ENCODE measurements at regions not wholly inside any gene's neighbourhood (a gene's known extent, or its start where the extent isn't known, plus 50 kb on each side); places are given as distances from the start of the nearest gene placed in this dataset.

GRCh38 chrX:33339219-33339618 is 127.9 kb upstream of the DMD start:
- no TSS peak for BruUV-seq (replicated peaks)
- intact Hi-C loops (cut with micrococcal nuclease; ENCODE audit: unreplicated experiment), result loop anchor here (5.0 kb wide), 1 partner anchor 807 kb away; no protein-coding TSS in a partner anchor
- no peaks in the 10 kb centered on the region for H3K36me3 ChIP-seq (ENCODE audit: insufficient read depth, low read length, poor library complexity, severe bottlenecking)
- POLR2A ChIA-PET (ENCODE audit: low non-redundant PET), result no interaction called here
- TF ChIP-seq EZH2 (IDR thresholded peaks at IDR 0.05; ENCODE audit: borderline replicate concordance, low read depth, low read length, poor library complexity, severe bottlenecking), result no peak
- no peak for TF ChIP-seq CTCF (conservative IDR thresholded peaks at IDR 0.05; ENCODE audit: low read depth, low read length)
- no peaks in the 10 kb centered on the region for H3K9me3 ChIP-seq (ENCODE audit: low read depth, low read length, poor library complexity, severe bottlenecking)
- no peak overlapping the region for H3K27ac ChIP-seq (ENCODE audit: low read depth, low read length, poor library complexity, severe bottlenecking)
- H3K4me3 ChIP-seq (ENCODE audit: low read depth, low read length, poor library complexity, severe bottlenecking), result no peak overlapping the region
- H3K4me1 ChIP-seq (ENCODE audit: insufficient read depth, low read length, poor library complexity, severe bottlenecking), result no peaks in the 10 kb centered on the region
- H3K27me3 ChIP-seq (replicated peaks; ENCODE audit: insufficient read depth, low read depth, low read length, poor library complexity), result no peaks in the 10 kb centered on the region
- no peak for DNase-seq (ENCODE audit: low spot score)
- CTCF ChIA-PET, result no interaction called here

- POLR2A ChIA-PET (ENCODE audit: low non-redundant PET), result no interaction called here
- H3K36me3 ChIP-seq (ENCODE audit: insufficient read depth, low read length, poor library complexity, severe bottlenecking), result no peaks in the 10 kb centered on the region
- no peaks in the 10 kb centered on the region for H3K4me1 ChIP-seq (ENCODE audit: insufficient read depth, low read length, poor library complexity, severe bottlenecking)
- H3K27me3 ChIP-seq (replicated peaks; ENCODE audit: insufficient read depth, low read depth, low read length, poor library complexity), result no peaks in the 10 kb centered on the region
- intact Hi-C loops (cut with micrococcal nuclease; ENCODE audit: unreplicated experiment), result loop anchor here (5.0 kb wide), 1 partner anchor 804 kb away; no protein-coding TSS in a partner anchor
- BruUV-seq (replicated peaks), result no TSS peak
- CTCF ChIA-PET, result no interaction called here
- no peak overlapping the region for H3K4me3 ChIP-seq (ENCODE audit: low read depth, low read length, poor library complexity, severe bottlenecking)
- DNase-seq (ENCODE audit: low spot score), result peak; percentile 25
- no peak for TF ChIP-seq EZH2 (IDR thresholded peaks at IDR 0.05; ENCODE audit: borderline replicate concordance, low read depth, low read length, poor library complexity, severe bottlenecking)
- TF ChIP-seq CTCF (conservative IDR thresholded peaks at IDR 0.05; ENCODE audit: low read depth, low read length), result peak; percentile 60
- no peaks in the 10 kb centered on the region for H3K9me3 ChIP-seq (ENCODE audit: low read depth, low read length, poor library complexity, severe bottlenecking)
- H3K27ac ChIP-seq (ENCODE audit: low read depth, low read length, poor library complexity, severe bottlenecking), result no peak overlapping the region
These were observed 125.4 kb upstream of the DMD start for GRCh38 chrX:33336783-33337182.

DNA sequence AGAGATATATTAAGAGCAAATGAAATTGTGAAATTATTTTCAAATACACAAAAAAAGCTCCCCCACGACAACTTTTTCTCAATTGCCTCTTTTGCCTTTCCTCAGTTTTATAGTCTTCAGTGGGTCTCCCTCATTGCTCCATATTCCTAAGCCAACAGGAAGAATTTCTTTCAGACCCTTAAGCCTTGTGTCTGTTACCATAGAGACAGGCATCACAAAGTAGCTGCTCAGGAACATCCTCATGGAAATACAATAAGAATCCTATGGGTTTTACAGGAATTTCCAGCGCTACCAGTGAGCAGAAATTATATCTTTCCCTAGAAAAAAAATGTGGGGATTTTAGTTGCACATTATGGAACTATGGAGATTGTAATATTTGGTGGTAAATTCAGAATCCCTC is 121.9 kb upstream of the DMD start:
- ChIA-PET CTCF (no interaction called here), POLR2A (ENCODE audit: low non-redundant PET) (no interaction called here)
- H3K4me3 ChIP-seq (ENCODE audit: low read depth, low read length, poor library complexity, severe bottlenecking), result no peak overlapping the region
- intact Hi-C loops (cut with micrococcal nuclease; ENCODE audit: unreplicated experiment), result no loop called here
- no peak for TF ChIP-seq CTCF (conservative IDR thresholded peaks at IDR 0.05; ENCODE audit: low read depth, low read length)
- TF ChIP-seq EZH2 (IDR thresholded peaks at IDR 0.05; ENCODE audit: borderline replicate concordance, low read depth, low read length, poor library complexity, severe bottlenecking), result no peak
- no peaks in the 10 kb centered on the region for H3K4me1 ChIP-seq (ENCODE audit: insufficient read depth, low read length, poor library complexity, severe bottlenecking)
- no peaks in the 10 kb centered on the region for H3K27me3 ChIP-seq (replicated peaks; ENCODE audit: insufficient read depth, low read depth, low read length, poor library complexity)
- H3K36me3 ChIP-seq (ENCODE audit: insufficient read depth, low read length, poor library complexity, severe bottlenecking), result no peaks in the 10 kb centered on the region
- no peak for DNase-seq (ENCODE audit: low spot score)
- H3K27ac ChIP-seq (ENCODE audit: low read depth, low read length, poor library complexity, severe bottlenecking), result no peak overlapping the region
- no TSS peak for BruUV-seq (replicated peaks)
- no peaks in the 10 kb centered on the region for H3K9me3 ChIP-seq (ENCODE audit: low read depth, low read length, poor library complexity, severe bottlenecking)

All from A673 (cell line).